Occipital lobe (tissue), 1 donor: ENCODE measurements at regions not wholly inside any gene's neighbourhood (a gene's known extent, or its start where the extent isn't known, plus 50 kb on each side); places are given as distances from the start of the nearest gene placed in this dataset.
"Not testable (repeated sequence)": the region's sequence is repeated elsewhere in the genome, so short reads cannot be mapped to it uniquely, and the experiment has no call there.

Source experiments
- DNase-seq: peaks from one replicate; lab custom pipeline; 2025; lab: John Stamatoyannopoulos, UW

DNA sequence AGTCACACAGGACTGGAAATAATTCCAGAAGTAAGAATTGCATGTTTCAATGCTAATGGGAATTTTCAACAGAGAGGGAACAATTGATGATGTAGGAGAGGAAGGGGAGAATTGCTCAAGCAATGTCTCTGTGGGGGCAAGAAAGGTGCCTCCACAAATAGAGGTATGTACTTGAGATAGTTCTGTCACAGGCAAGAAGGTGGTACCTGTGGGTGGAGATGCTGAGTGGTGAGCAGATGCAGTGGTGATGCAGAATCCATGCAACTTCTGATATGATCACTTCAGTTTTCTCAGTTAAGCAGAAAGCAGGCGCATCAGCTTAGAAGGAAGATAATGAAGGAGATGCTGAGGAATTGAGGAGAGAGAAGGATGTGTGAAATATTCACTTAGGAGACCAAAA, 55.1 kb upstream of the SEC24B start:
- no peak for DNase-seq

DNA sequence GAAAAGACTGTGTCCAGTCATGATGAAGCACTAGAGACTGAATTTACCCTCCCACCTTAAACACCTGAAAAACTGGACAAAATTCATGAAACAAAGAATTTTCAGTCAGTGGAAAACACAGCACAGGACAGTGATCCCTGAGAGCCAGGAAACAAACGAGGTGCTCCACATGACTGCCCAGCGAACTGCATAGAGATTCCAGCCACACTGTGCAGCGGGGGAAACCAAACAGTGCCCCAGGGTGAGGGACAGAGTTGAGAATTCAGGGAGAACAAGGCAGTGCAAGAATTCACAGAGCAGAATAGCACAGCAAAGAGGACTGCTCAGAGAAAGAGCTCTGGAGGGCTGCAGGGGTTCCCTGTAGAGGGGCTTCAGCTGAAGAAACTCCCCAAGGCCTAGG, 55.5 kb upstream of the SEC24B start:
- DNase-seq: no peak

DNA sequence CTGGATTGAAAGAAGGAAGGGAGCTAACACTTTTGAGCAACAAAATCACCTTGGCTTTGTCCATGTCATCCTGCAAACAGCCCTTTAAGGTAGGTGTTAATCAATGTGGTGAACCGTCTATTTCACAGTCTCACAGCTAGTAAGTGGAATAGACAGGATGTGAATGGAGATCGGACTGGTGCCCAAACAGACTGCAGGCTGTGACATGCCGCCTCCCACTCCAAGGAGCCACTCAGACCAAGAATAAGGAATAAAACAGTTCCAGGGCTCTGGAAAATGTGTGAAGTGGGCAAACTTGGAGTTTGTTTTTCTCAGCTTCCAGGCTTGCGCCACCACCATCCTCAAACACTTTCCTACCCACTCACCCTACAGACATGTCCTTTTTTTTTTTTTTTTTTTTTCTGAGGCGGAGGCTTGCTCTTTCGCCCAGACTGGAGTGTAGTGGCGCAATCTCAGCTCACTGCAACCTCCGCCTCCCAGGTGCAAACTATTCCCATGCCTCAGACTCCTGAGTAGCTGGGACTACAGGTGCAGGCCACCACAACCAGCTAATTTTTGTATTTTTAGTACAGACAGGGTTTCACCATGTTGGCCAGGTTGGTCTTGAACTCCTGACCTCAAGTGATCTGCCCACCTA, 57.7 kb upstream of the SEC24B start:
- peak; percentile 2 for DNase-seq

DNA sequence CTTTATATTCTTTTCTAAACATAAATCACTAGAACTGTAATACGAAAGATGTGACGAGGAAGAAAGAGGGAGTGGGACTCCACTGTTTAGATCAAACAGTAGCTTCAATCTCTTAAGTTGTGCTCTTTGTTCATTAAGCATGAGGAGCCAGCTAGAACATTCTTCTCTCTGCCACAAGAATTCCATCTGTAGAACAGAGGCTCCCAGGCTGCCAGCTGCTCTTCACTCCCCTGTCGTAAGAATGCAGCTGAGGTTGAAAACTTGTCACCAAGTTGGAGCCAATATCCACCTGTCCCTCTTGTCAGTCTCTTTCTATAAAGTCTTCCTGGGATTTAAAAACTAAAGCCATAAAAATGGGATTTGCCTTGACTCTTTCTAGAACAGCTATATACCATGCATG, 65.0 kb upstream of the SEC24B start:
- no peak for DNase-seq

DNA sequence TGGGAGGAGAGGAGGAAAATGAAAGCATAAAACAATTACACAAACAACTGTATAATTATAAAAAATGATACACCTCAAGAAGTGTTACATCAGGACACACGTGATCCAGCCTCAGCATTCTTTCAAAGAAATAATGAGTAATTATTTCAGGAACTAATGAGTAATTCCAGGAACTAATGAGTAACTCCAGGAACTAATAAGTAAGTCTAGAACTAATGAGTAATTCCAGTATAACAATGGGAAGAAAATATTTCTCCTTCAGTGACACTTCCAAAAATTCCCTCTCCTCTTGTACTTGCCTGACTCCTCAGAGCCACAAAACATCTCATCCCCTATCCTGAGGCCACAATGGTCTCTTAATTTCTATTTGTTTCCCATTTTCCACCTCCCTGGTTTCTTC, 63.5 kb upstream of the COL25A1 start:
- DNase-seq: no peak

DNA sequence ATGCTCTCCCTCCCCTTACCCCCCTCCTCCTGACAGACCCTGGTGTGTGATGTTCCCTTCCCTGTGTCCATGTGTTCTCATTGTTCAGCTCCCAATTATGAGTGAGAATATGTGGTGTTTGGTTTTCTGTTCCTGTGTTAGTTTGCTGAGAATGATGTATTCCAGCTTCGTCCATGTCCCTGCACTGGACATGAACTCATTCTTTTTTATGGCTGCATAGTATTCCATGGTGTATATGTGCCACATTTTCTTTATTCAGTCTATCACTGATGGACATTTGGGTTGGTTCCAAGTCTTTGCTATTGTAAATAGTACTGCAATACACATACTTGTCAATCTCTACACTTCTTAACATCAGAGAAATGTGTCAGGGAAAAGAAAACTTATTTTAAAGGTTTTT, 62.8 kb upstream of the COL25A1 start:
- DNase-seq: not testable (repeated sequence)

DNA sequence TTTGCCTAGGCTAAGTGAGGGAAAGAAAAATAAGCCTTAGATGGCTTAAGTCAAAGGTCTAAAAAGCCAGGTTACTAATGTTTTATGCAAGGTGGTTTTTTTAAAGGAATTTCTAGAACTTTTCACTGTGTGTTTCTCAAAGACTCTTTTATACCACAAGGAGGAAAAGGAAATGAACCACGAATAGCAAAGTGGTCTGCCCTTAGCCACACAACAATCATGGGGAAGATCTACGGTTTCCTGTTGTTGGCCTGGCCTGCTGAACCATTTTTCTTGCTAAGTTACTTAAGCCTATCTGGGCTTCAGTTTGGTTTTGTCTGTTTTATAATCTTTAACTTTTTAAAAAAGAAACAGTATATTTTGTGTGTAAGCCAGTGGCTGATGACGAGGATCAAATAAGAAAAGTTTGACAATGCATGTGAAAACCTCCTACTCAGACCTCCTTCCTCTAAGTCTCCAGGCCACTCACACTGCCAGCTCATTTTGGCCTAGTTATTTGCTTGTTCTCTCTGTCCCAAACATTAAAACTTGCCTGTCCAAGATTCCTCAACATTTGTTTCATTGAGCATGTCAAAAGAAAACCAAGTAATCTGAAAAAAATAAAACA, 56.7 kb upstream of the COL25A1 start:
- DNase-seq: no peak

DNA sequence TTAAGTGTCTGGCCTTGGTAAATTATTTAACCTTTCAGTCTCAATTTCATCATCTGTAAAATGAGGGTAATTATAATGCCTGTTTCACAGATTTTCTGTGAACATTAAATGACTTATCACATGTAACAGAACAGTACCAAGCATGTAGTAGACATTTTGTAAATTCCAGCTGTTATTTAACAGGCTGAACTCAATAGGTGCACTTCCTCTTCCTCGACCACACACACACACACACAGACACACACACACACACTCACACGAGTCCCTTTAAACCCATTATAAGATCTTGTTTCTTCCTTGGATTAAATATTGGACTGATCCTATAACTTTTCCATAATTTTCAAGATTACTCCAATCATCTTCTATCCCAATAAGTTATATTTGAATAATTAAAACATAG, 53.4 kb upstream of the COL25A1 start:
- no peak for DNase-seq

DNA sequence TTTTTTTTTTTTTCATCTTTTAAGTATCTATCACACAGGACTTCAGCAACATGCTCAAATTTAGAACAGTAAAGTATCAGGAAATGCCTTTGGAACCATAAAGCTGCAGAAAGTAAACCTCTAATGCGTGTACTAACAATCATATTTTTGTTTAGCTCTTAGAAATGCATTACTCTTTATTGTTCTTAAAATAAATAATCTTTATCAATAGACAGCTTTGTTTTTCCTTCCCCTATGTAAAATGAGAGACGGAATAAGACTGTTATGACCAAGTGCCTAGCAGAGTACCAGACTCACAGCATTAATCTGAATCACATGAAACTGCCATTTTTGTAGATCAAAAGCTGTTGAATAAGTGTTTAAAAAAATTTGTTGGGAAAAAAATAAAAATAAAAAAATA, 50.5 kb upstream of the COL25A1 start:
- no peak for DNase-seq
